ENCODE measurements at regions not wholly inside any gene's neighbourhood (a gene's known extent, or its start where the extent isn't known, plus 50 kb on each side); places are given as distances from the start of the nearest gene placed in this dataset.
A peak's percentile ranks its signal among the peaks of the same experiment; 100 is the strongest.

- no peak for DNase-seq (ENCODE audit: low read depth)
- TF ChIP-seq CTCF (conservative IDR thresholded peaks at IDR 0.05; ENCODE audit: control insufficient read depth, insufficient read depth, low read depth, low read length): no peak
- H3K4me3 ChIP-seq (ENCODE audit: control insufficient read depth, low read depth, low read length): no peak overlapping the region
Observed at GRCh38 chr16:58824201-58824600, 90.1 kb upstream of the GOT2 start.

- no peak for DNase-seq (ENCODE audit: low read depth)
- no peak overlapping the region for H3K4me3 ChIP-seq (ENCODE audit: control insufficient read depth, low read depth, low read length)
- no peak for TF ChIP-seq CTCF (conservative IDR thresholded peaks at IDR 0.05; ENCODE audit: control insufficient read depth, insufficient read depth, low read depth, low read length)
Observed at GRCh38 chr16:58821886-58822285, 87.8 kb upstream of the GOT2 start.

- no peak for TF ChIP-seq CTCF (conservative IDR thresholded peaks at IDR 0.05; ENCODE audit: control insufficient read depth, insufficient read depth, low read depth, low read length)
- no peak overlapping the region for H3K4me3 ChIP-seq (ENCODE audit: control insufficient read depth, low read depth, low read length)
- DNase-seq (ENCODE audit: low read depth): no peak
Observed at GRCh38 chr16:58820411-58820810, 86.3 kb upstream of the GOT2 start.

- H3K4me3 ChIP-seq (ENCODE audit: control insufficient read depth, low read depth, low read length): no peak overlapping the region
- no peak for DNase-seq (ENCODE audit: low read depth)
- TF ChIP-seq CTCF (conservative IDR thresholded peaks at IDR 0.05; ENCODE audit: control insufficient read depth, insufficient read depth, low read depth, low read length): no peak
Observed at GRCh38 chr16:58815181-58815888, 81.2 kb upstream of the GOT2 start.

GRCh38 chr16:58814348-58814801 is 80.3 kb upstream of the GOT2 start:
- peak; percentile 89 for TF ChIP-seq CTCF (conservative IDR thresholded peaks at IDR 0.05; ENCODE audit: control insufficient read depth, insufficient read depth, low read depth, low read length)
- no peak overlapping the region for H3K4me3 ChIP-seq (ENCODE audit: control insufficient read depth, low read depth, low read length)
- peak; percentile 29 for DNase-seq (ENCODE audit: low read depth)

GRCh38 chr16:58809213-58809612 is 75.1 kb upstream of the GOT2 start:
- no peak for DNase-seq (ENCODE audit: low read depth)
- TF ChIP-seq CTCF (conservative IDR thresholded peaks at IDR 0.05; ENCODE audit: control insufficient read depth, insufficient read depth, low read depth, low read length): no peak

More at GRCh38 chr16:58809213-58809612, 75.1 kb upstream of the GOT2 start:
- H3K4me3 ChIP-seq (ENCODE audit: control insufficient read depth, low read depth, low read length): no peak overlapping the region
